Panc1 (cell line): ENCODE measurements at regions not wholly inside any gene's neighbourhood (a gene's known extent, or its start where the extent isn't known, plus 50 kb on each side); places are given as distances from the start of the nearest gene placed in this dataset.

ENCODE experiments used
- ATAC-seq: fragments of 200-7000 bp; cut with Tn5 transposase; 2 replicates; pipeline ENCODE4 v1.9.1; 2020; ENCODE audit warnings: mild to moderate bottlenecking, moderate library complexity
- BruUV-seq: library from RNA; stranded (reverse); fragments of 400-500 nt; replicated peaks from 2 replicates; lab custom pipeline; 2021; lab: Mats Ljungman, UMichigan
- CTCF ChIA-PET: fragments of 300-600 bp; sonication (Branson Sonifier 250); formaldehyde crosslinking; loops from one replicate; lab custom pipeline; 2022; ENCODE audit warnings: antibody characterized with exemption; lab: Charles Lee
- POLR2A ChIA-PET: fragments of 300-600 bp; sonication (Branson Sonifier 250); formaldehyde crosslinking; loops from one replicate; lab custom pipeline; 2022; ENCODE audit warnings: antibody characterized with exemption; lab: Charles Lee
- DNase-seq: peaks from one replicate; pipeline ENCODE4 v3.0.0-alpha.2; 2010; ENCODE audit warnings: low read depth, low spot score
- H3K27ac ChIP-seq: 2 replicates; pipeline ENCODE4 v1.5.1; 2011; ENCODE audit warnings: mild to moderate bottlenecking, low read length, inconsistent platforms
- H3K27me3 ChIP-seq: fragments of 200-500 bp; sonication (Bioruptor generic); 2 replicates; pipeline ENCODE4 v1.6.0; 2014; ENCODE audit warnings: low read length, inconsistent platforms; ENCODE audit not compliant: control insufficient read depth, insufficient read depth
- H3K36me3 ChIP-seq: fragments of 200-500 bp; sonication (Bioruptor generic); 2 replicates; pipeline ENCODE4 v1.5.1; 2014; ENCODE audit warnings: inconsistent platforms, mild to moderate bottlenecking, low read length, moderate library complexity; ENCODE audit not compliant: control insufficient read depth, insufficient read depth
- H3K4me1 ChIP-seq: 2 replicates; pipeline ENCODE4 v1.5.1; 2011; ENCODE audit warnings: inconsistent platforms, mild to moderate bottlenecking, low read length, moderate library complexity; ENCODE audit not compliant: control insufficient read depth, insufficient read depth
- H3K4me3 ChIP-seq, 2 experiments: 2 replicates each; pipeline ENCODE4 v1.5.1; 2011 to 2012; ENCODE audit warnings: low read depth in 2 of 2, low read length in 2 of 2, mild to moderate bottlenecking in 2 of 2, inconsistent platforms in 1 of 2, moderate library complexity in 1 of 2
- H3K9me3 ChIP-seq: fragments of 200-500 bp; sonication (Bioruptor generic); 2 replicates; pipeline ENCODE4 v1.5.1; 2014; ENCODE audit warnings: low read depth, mild to moderate bottlenecking, inconsistent platforms, low read length, moderate library complexity; ENCODE audit not compliant: control insufficient read depth, insufficient read depth
- CTCF ChIP-seq: fragments of 450-650 bp; IDR thresholded peaks from 2 replicates; pipeline ENCODE4 v1.5.1; 2017; ENCODE audit warnings: mild to moderate bottlenecking
- POLR2AphosphoS5 ChIP-seq: IDR thresholded peaks from 2 replicates; pipeline ENCODE4 v1.6.1; 2012; ENCODE audit warnings: mild to moderate bottlenecking, low read depth, low read length, moderate library complexity
- REST ChIP-seq, 2 experiments: IDR thresholded peaks; 2 replicates each; pipeline ENCODE4 v1.6.1; 2011 to 2012; ENCODE audit warnings: low read depth in 2 of 2, control low read depth in 1 of 2, low read length in 1 of 2, mild to moderate bottlenecking in 1 of 2, moderate library complexity in 1 of 2; ENCODE audit not compliant: insufficient read depth in 1 of 2
- SIN3A ChIP-seq: IDR thresholded peaks from 2 replicates; pipeline ENCODE4 v1.6.1; 2012; ENCODE audit warnings: low read depth, mild to moderate bottlenecking, low read length, moderate library complexity, borderline replicate concordance; ENCODE audit not compliant: insufficient read depth
- TCF7L2 ChIP-seq: IDR thresholded peaks from 2 replicates; pipeline ENCODE4 v1.6.1; 2011; ENCODE audit warnings: mild to moderate bottlenecking, low read depth, low read length, inconsistent platforms
- in situ Hi-C: cut with HindIII; loops from 2 replicates; pipeline ENCODE4 v1.10.0; 2016; ENCODE audit warnings: low sequenced_read_pairs, low pct_unique_long_range_greater_than_20kb
- intact Hi-C: fragments of 100-400 bp; cut with micrococcal nuclease; formaldehyde crosslinking; loops from one replicate; pipeline ENCODE4 v1.10.0; 2022; ENCODE audit not compliant: unreplicated experiment

- H3K4me1 ChIP-seq, result no peaks in the 10 kb centered on the region
- BruUV-seq, result no TSS peak
- no peak overlapping the region for H3K4me3 ChIP-seq
- H3K27ac ChIP-seq, result no peak overlapping the region
- ATAC-seq (no peak), DNase-seq (no peak)
- intact Hi-C loops (no loop called here), in situ Hi-C loops (no loop called here)
- no peaks in the 10 kb centered on the region for H3K9me3 ChIP-seq
- H3K27me3 ChIP-seq, result no peaks in the 10 kb centered on the region
- no peaks in the 10 kb centered on the region for H3K36me3 ChIP-seq
- POLR2A ChIA-PET, result no interaction called here
- CTCF ChIA-PET, result no interaction called here
- TF ChIP-seq POLR2AphosphoS5 (no peak), TCF7L2 (no peak), REST (IDR thresholded peaks at IDR 0.05; ENCODE audit: insufficient read depth in 1 of 2, low read depth in 2 of 2, low read length in 1 of 2) (no peak), CTCF (no peak), SIN3A (no peak)
Observed at GRCh38 chr6:140303218-140303949, 928.9 kb upstream of the CITED2 start.

GRCh38 chr6:140300331-140300730 lies 925.9 kb upstream of the CITED2 start:
- no peak for DNase-seq
- Histone ChIP-seq H3K4me1 (no peaks in the 10 kb centered on the region), H3K4me3 (no peak overlapping the region), H3K9me3 (no peaks in the 10 kb centered on the region), H3K27me3 (no peaks in the 10 kb centered on the region), H3K27ac (no peak overlapping the region), H3K36me3 (no peaks in the 10 kb centered on the region)
- BruUV-seq, result no TSS peak
- ChIA-PET POLR2A (no interaction called here), CTCF (no interaction called here)
- intact Hi-C loops, result no loop called here
- no peak for ATAC-seq
- TF ChIP-seq TCF7L2, result no peak
- TF ChIP-seq REST (IDR thresholded peaks at IDR 0.05; ENCODE audit: insufficient read depth in 1 of 2, low read depth in 2 of 2, low read length in 1 of 2), result no peak
- TF ChIP-seq POLR2AphosphoS5, result no peak
- TF ChIP-seq CTCF, result no peak
- TF ChIP-seq SIN3A, result no peak
- in situ Hi-C loops, result no loop called here
